Loucy (cell line): ENCODE measurements at regions not wholly inside any gene's neighbourhood (a gene's known extent, or its start where the extent isn't known, plus 50 kb on each side); places are given as distances from the start of the nearest gene placed in this dataset.
"Not testable (repeated sequence)": the region's sequence is repeated elsewhere in the genome, so short reads cannot be mapped to it uniquely, and the experiment has no call there.

Experiments
- H2AFZ ChIP-seq: fragments of 200-600 bp; sonication (generic); 2 replicates; pipeline ENCODE4 v1.6.0; 2016; ENCODE audit warnings: antibody characterized with exemption, mild to moderate bottlenecking, low read length, moderate library complexity
- H3F3A ChIP-seq: fragments of 200-600 bp; 2 replicates; pipeline ENCODE4 v1.6.0; 2016; ENCODE audit warnings: antibody characterized with exemption, low read depth, mild to moderate bottlenecking
- H3K27me3 ChIP-seq: fragments of 200-600 bp; sonication (generic); 2 replicates; pipeline ENCODE4 v1.6.1; 2014; ENCODE audit warnings: low read length, mild to moderate bottlenecking; ENCODE audit not compliant: insufficient read depth, poor library complexity, severe bottlenecking
- H3K36me3 ChIP-seq: fragments of 200-600 bp; sonication (generic); 2 replicates; pipeline ENCODE4 v1.6.1; 2016; ENCODE audit warnings: low read length; ENCODE audit not compliant: insufficient read depth
- H3K4me1 ChIP-seq: fragments of 200-600 bp; sonication (generic); 2 replicates; pipeline ENCODE4 v1.5.1; 2014; ENCODE audit warnings: low read length, mild to moderate bottlenecking; ENCODE audit not compliant: insufficient read depth, poor library complexity, severe bottlenecking
- H3K4me2 ChIP-seq: fragments of 200-600 bp; sonication (generic); 2 replicates; pipeline ENCODE4 v1.6.0; 2014; ENCODE audit warnings: antibody characterized with exemption, low read length, low read depth, mild to moderate bottlenecking; ENCODE audit not compliant: poor library complexity, severe bottlenecking
- H3K4me3 ChIP-seq: fragments of 200-600 bp; sonication (generic); 2 replicates; pipeline ENCODE4 v1.5.1; 2014; ENCODE audit warnings: low read length, mild to moderate bottlenecking, mixed read lengths; ENCODE audit not compliant: poor library complexity, severe bottlenecking
- H3K79me2 ChIP-seq: fragments of 200-600 bp; sonication (generic); 2 replicates; pipeline ENCODE4 v1.6.1; 2014; ENCODE audit warnings: low read length; ENCODE audit not compliant: insufficient read depth
- H3K9ac ChIP-seq: fragments of 200-600 bp; sonication (generic); 2 replicates; pipeline ENCODE4 v1.6.0; 2014; ENCODE audit warnings: mild to moderate bottlenecking, low read depth, low read length, moderate library complexity; ENCODE audit not compliant: poor library complexity, severe bottlenecking
- H3K9me2 ChIP-seq: fragments of 200-600 bp; sonication (generic); replicated peaks from 2 replicates; pipeline ENCODE4 v1.6.1; 2016; ENCODE audit warnings: low read depth, low read length, mixed read lengths
- H3K9me3 ChIP-seq: fragments of 200-600 bp; sonication (generic); 2 replicates; pipeline ENCODE4 v1.6.1; 2014; ENCODE audit warnings: mild to moderate bottlenecking, antibody characterized with exemption, low read length, low read depth; ENCODE audit not compliant: insufficient read depth
- H4K20me1 ChIP-seq: fragments of 200-600 bp; sonication (generic); 2 replicates; pipeline ENCODE4 v1.6.0; 2014; ENCODE audit warnings: antibody characterized with exemption, low read length, mild to moderate bottlenecking; ENCODE audit not compliant: insufficient read depth, poor library complexity, severe bottlenecking
- EZH2phosphoT487 ChIP-seq: fragments of 200-600 bp; IDR thresholded peaks from 2 replicates; pipeline ENCODE4 v1.6.1; 2018; ENCODE audit warnings: antibody characterized with exemption, mild to moderate bottlenecking, moderate library complexity, borderline replicate concordance
- TF ChIP-seq, protein P1 (sequence below): fragments of 200-600 bp; sonication (generic); conservative IDR thresholded peaks from 2 replicates; pipeline ENCODE4 v1.5.1; 2014; ENCODE audit warnings: mild to moderate bottlenecking, antibody characterized with exemption, low read length

GRCh38 chr12:127803545-127803944, 463.4 kb upstream of the TMEM132C start:
- Histone ChIP-seq H3K9me3 (0 out of 2 replicates have a peak, but pooled peaks cover 3% of the 10 kb centered on the region), H3K27me3 (no peaks in the 10 kb centered on the region), H3K9ac (no peak overlapping the region), H3K36me3 (no peaks in the 10 kb centered on the region), H3F3A (no peaks in the 10 kb centered on the region), H2AFZ (no peak overlapping the region), H4K20me1 (no peaks in the 10 kb centered on the region), H3K4me2 (no peak overlapping the region), H3K4me3 (no peak overlapping the region), H3K4me1 (no peaks in the 10 kb centered on the region), H3K79me2 (no peaks in the 10 kb centered on the region), H3K9me2 (no peaks in the 10 kb centered on the region)
- no peak for TF ChIP-seq EZH2phosphoT487
- TF ChIP-seq, protein P1, sequence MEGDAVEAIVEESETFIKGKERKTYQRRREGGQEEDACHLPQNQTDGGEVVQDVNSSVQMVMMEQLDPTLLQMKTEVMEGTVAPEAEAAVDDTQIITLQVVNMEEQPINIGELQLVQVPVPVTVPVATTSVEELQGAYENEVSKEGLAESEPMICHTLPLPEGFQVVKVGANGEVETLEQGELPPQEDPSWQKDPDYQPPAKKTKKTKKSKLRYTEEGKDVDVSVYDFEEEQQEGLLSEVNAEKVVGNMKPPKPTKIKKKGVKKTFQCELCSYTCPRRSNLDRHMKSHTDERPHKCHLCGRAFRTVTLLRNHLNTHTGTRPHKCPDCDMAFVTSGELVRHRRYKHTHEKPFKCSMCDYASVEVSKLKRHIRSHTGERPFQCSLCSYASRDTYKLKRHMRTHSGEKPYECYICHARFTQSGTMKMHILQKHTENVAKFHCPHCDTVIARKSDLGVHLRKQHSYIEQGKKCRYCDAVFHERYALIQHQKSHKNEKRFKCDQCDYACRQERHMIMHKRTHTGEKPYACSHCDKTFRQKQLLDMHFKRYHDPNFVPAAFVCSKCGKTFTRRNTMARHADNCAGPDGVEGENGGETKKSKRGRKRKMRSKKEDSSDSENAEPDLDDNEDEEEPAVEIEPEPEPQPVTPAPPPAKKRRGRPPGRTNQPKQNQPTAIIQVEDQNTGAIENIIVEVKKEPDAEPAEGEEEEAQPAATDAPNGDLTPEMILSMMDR = no peak

GRCh38 chr12:127809275-127809674, 457.7 kb upstream of the TMEM132C start:
- TF ChIP-seq EZH2phosphoT487 = no peak
- TF ChIP-seq, protein P1 = no peak
- no peaks in the 10 kb centered on the region for H3K9me3 ChIP-seq
- no peak overlapping the region for H3K4me2 ChIP-seq
- H3K27me3 ChIP-seq = no peaks in the 10 kb centered on the region
- H3K9me2 ChIP-seq = no peaks in the 10 kb centered on the region
- no peak overlapping the region for H3K4me3 ChIP-seq
- H3K36me3 ChIP-seq = no peaks in the 10 kb centered on the region
- no peaks in the 10 kb centered on the region for H3K79me2 ChIP-seq
- no peak overlapping the region for H2AFZ ChIP-seq
- H3K9ac ChIP-seq = no peak overlapping the region
- no peaks in the 10 kb centered on the region for H3F3A ChIP-seq
- no peaks in the 10 kb centered on the region for H3K4me1 ChIP-seq
- no peaks in the 10 kb centered on the region for H4K20me1 ChIP-seq

DNA sequence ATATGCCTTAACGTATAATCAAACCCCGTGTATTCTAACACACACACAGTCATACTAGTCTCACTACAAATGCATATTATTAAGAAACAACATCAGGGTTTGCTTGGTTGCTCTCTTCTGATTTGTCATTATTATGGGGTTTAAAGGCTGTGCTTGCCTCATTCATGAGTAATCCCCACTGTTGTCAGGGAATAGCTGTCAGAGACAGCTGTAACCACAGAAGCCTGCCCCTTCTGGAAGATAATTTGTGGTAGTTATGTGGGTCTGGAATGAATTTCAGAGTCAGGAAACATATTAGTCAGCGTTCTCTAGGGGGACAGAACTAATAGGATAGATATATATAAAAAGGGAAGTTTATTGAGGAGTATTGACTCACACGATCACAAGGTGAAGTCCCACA, 456.9 kb upstream of the TMEM132C start:
- H3K36me3 ChIP-seq = no peaks in the 10 kb centered on the region
- no peak overlapping the region for H3K9ac ChIP-seq
- no peaks in the 10 kb centered on the region for H3K4me1 ChIP-seq
- H3K9me3 ChIP-seq = no peaks in the 10 kb centered on the region
- H3K9me2 ChIP-seq = no peaks in the 10 kb centered on the region
- H3F3A ChIP-seq = no peaks in the 10 kb centered on the region
- H4K20me1 ChIP-seq = no peaks in the 10 kb centered on the region
- no peaks in the 10 kb centered on the region for H3K27me3 ChIP-seq
- no peak overlapping the region for H3K4me2 ChIP-seq
- H3K4me3 ChIP-seq = no peak overlapping the region
- no peak overlapping the region for H2AFZ ChIP-seq
- TF ChIP-seq EZH2phosphoT487 = no peak
- TF ChIP-seq, protein P1 = no peak
- no peaks in the 10 kb centered on the region for H3K79me2 ChIP-seq

GRCh38 chr12:127810459-127810858, 456.5 kb upstream of the TMEM132C start:
- H3K9ac ChIP-seq, H3K27me3 ChIP-seq, H3K9me2 ChIP-seq: not testable (repeated sequence)

More at GRCh38 chr12:127810459-127810858, 456.5 kb upstream of the TMEM132C start:
- not testable (repeated sequence) for H3F3A ChIP-seq, H3K4me1 ChIP-seq, H3K4me3 ChIP-seq, H3K79me2 ChIP-seq, H3K36me3 ChIP-seq, H3K9me3 ChIP-seq, H3K4me2 ChIP-seq, H4K20me1 ChIP-seq, H2AFZ ChIP-seq
